22Rv1 (cell line): ENCODE measurements at regions not wholly inside any gene's neighbourhood (a gene's known extent, or its start where the extent isn't known, plus 50 kb on each side); places are given as distances from the start of the nearest gene placed in this dataset.

ENCODE experiments used
- CTCF ChIP-seq: fragments of 450-650 bp; IDR thresholded peaks from 2 replicates; pipeline ENCODE4 v1.5.1; 2017; ENCODE audit warnings: mild to moderate bottlenecking
- ZFX ChIP-seq: fragments of 450-650 bp; IDR thresholded peaks from 2 replicates; pipeline ENCODE4 v1.6.1; 2017; ENCODE audit warnings: antibody characterized with exemption, borderline replicate concordance

DNA sequence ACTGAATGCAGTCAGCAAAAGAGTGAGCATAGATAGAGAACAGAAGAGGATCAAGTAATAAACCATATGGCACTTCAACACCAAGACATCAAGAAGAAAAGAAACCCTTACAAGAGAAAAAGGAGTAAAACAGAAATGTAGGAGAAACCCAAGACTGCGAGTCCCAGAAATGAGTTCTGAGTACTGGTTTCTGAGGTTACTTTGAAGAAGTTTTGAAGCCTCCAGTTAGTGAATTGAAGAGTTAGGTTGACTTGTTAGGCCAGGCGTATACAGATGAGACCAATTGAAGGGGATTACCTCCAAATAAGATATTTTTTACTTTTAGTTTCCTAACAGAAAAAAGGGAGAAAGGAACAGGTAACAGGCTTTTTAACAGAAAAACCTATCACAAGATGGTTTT is 162.2 kb upstream of the SSTR1 start:
- TF ChIP-seq CTCF (no peak), ZFX (no peak)
